ENCODE measurements at regions not wholly inside any gene's neighbourhood (a gene's known extent, or its start where the extent isn't known, plus 50 kb on each side); places are given as distances from the start of the nearest gene placed in this dataset.

- TF ChIP-seq CTCF (IDR thresholded peaks at IDR 0.05; ENCODE audit: borderline replicate concordance, control extremely low read depth, extremely low read depth, insufficient read depth, missing control alignments): no peak
- in situ Hi-C loops (cut with MboI; ENCODE audit: low sequenced_read_pairs, unreplicated experiment): no loop called here
- DNase-seq (ENCODE audit: low spot score): no peak
Observed at GRCh38 chr3:167936019-167936418, 159.7 kb downstream of the GOLIM4 start.

- TF ChIP-seq CTCF (IDR thresholded peaks at IDR 0.05; ENCODE audit: borderline replicate concordance, control extremely low read depth, extremely low read depth, insufficient read depth, missing control alignments): no peak
- no peak for DNase-seq (ENCODE audit: low spot score)
Observed at GRCh38 chr3:167930453-167930852, 165.3 kb downstream of the GOLIM4 start.

GRCh38 chr3:167929968-167930367 lies 165.8 kb downstream of the GOLIM4 start:
- no peak for DNase-seq (ENCODE audit: low spot score)
- in situ Hi-C loops (cut with MboI; ENCODE audit: low sequenced_read_pairs, unreplicated experiment): no loop called here

More at GRCh38 chr3:167930453-167930852, 165.3 kb downstream of the GOLIM4 start:
- in situ Hi-C loops (cut with MboI; ENCODE audit: low sequenced_read_pairs, unreplicated experiment): no loop called here

GRCh38 chr3:167928381-167928780 lies 167.3 kb downstream of the GOLIM4 start:
- in situ Hi-C loops (cut with MboI; ENCODE audit: low sequenced_read_pairs, unreplicated experiment): no loop called here

More at GRCh38 chr3:167929968-167930367, 165.8 kb downstream of the GOLIM4 start:
- TF ChIP-seq CTCF (IDR thresholded peaks at IDR 0.05; ENCODE audit: borderline replicate concordance, control extremely low read depth, extremely low read depth, insufficient read depth, missing control alignments): no peak

GRCh38 chr3:167920747-167921146 lies 175.0 kb downstream of the GOLIM4 start:
- in situ Hi-C loops (cut with MboI; ENCODE audit: low sequenced_read_pairs, unreplicated experiment): no loop called here
- no peak for TF ChIP-seq CTCF (IDR thresholded peaks at IDR 0.05; ENCODE audit: borderline replicate concordance, control extremely low read depth, extremely low read depth, insufficient read depth, missing control alignments)
- DNase-seq (ENCODE audit: low spot score): no peak

More at GRCh38 chr3:167928381-167928780, 167.3 kb downstream of the GOLIM4 start:
- no peak for TF ChIP-seq CTCF (IDR thresholded peaks at IDR 0.05; ENCODE audit: borderline replicate concordance, control extremely low read depth, extremely low read depth, insufficient read depth, missing control alignments)
- DNase-seq (ENCODE audit: low spot score): no peak

GRCh38 chr3:167919590-167919989 lies 176.1 kb downstream of the GOLIM4 start:
- no peak for DNase-seq (ENCODE audit: low spot score)
- in situ Hi-C loops (cut with MboI; ENCODE audit: low sequenced_read_pairs, unreplicated experiment): no loop called here
- TF ChIP-seq CTCF (IDR thresholded peaks at IDR 0.05; ENCODE audit: borderline replicate concordance, control extremely low read depth, extremely low read depth, insufficient read depth, missing control alignments): no peak

- TF ChIP-seq CTCF (IDR thresholded peaks at IDR 0.05; ENCODE audit: borderline replicate concordance, control extremely low read depth, extremely low read depth, insufficient read depth, missing control alignments): no peak
- in situ Hi-C loops (cut with MboI; ENCODE audit: low sequenced_read_pairs, unreplicated experiment): no loop called here
- DNase-seq (ENCODE audit: low spot score): no peak
Observed at GRCh38 chr3:167918686-167919085, 177.0 kb downstream of the GOLIM4 start.

Measured in GM13976 (cell line).